ENCODE measurements at regions not wholly inside any gene's neighbourhood (a gene's known extent, or its start where the extent isn't known, plus 50 kb on each side); places are given as distances from the start of the nearest gene placed in this dataset.

DNA sequence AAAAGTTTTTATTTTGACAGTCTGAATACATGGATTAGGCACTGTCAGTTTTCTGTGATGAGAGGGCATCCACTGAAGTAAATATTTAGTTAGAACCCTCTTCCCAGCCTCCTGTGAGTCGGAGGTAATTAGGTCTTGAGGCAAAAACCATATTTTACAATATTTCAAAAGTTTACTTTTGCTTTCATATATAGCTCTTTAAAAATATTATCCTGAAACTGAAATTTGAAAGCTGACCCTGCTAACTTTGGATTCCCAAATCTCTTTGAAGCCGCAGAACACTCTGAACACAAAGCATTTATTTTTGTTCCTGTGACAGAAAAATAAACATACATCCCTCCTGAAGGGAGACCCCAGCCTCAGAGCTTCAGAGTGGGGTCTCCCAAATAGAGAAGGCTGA is 317.4 kb downstream of the KIF20B start:
- ATAC-seq = no peak
- Histone ChIP-seq H3K4me1 (no peaks in the 10 kb centered on the region), H3K9me3 (no peaks in the 10 kb centered on the region), H3K36me3 (no peaks in the 10 kb centered on the region), H3K27me3 (no peaks in the 10 kb centered on the region), H3K27ac (no peak overlapping the region), H3K4me3 (no peak overlapping the region)
- intact Hi-C loops (cut with DNase I) = no loop called here
- 32 to 43% methylated on average over 2 of the region's 2 CpGs for WGBS, 2 donors
- TF ChIP-seq, protein P1, sequence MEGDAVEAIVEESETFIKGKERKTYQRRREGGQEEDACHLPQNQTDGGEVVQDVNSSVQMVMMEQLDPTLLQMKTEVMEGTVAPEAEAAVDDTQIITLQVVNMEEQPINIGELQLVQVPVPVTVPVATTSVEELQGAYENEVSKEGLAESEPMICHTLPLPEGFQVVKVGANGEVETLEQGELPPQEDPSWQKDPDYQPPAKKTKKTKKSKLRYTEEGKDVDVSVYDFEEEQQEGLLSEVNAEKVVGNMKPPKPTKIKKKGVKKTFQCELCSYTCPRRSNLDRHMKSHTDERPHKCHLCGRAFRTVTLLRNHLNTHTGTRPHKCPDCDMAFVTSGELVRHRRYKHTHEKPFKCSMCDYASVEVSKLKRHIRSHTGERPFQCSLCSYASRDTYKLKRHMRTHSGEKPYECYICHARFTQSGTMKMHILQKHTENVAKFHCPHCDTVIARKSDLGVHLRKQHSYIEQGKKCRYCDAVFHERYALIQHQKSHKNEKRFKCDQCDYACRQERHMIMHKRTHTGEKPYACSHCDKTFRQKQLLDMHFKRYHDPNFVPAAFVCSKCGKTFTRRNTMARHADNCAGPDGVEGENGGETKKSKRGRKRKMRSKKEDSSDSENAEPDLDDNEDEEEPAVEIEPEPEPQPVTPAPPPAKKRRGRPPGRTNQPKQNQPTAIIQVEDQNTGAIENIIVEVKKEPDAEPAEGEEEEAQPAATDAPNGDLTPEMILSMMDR (IDR thresholded peaks at IDR 0.05) = no peak
- no peak for FAIRE-seq
- no peak for DNase-seq

- Histone ChIP-seq H3K9me3 (no peaks in the 10 kb centered on the region), H3K4me1 (no peaks in the 10 kb centered on the region), H3K4me3 (no peak overlapping the region), H3K27me3 (no peaks in the 10 kb centered on the region), H3K36me3 (no peaks in the 10 kb centered on the region), H3K27ac (no peak overlapping the region)
- DNase-seq = no peak
- TF ChIP-seq, protein P1 (IDR thresholded peaks at IDR 0.05) = no peak
- no peak for ATAC-seq
- intact Hi-C loops (cut with DNase I) = no loop called here
- no peak for FAIRE-seq
- WGBS, 2 donors = 53 to 59% methylated on average over 2 of the region's 2 CpGs
Measured at GRCh38 chr10:90020506-90020905, 319.1 kb downstream of the KIF20B start.

DNA sequence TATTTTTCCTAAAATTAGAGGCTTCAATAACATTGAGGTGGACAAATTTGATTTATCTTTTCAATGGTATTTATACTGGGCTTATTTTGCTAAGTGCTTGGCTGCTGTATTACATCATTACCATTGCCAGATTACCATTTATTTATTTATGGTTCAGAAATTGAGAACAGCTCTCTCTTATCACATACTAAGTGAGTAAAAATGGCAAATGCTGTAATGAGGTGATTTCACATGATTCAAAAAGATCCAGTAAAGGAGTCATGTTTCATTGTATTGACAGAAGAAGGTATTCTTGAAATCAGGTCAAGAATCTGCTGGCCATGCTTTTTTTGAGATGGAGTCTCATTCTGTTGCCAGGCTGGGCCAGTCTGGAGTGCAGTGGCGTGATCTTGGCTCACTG is 322.6 kb downstream of the KIF20B start:
- no peaks in the 10 kb centered on the region for H3K9me3 ChIP-seq
- no peaks in the 10 kb centered on the region for H3K4me1 ChIP-seq
- 22 to 34% methylated on average over 1 of the region's 1 CpG for WGBS, 2 donors
- TF ChIP-seq, protein P1 (IDR thresholded peaks at IDR 0.05) = no peak
- no peak overlapping the region for H3K4me3 ChIP-seq
- H3K27ac ChIP-seq = no peak overlapping the region
- no peak for ATAC-seq
- no peaks in the 10 kb centered on the region for H3K36me3 ChIP-seq
- FAIRE-seq = no peak
- no peak for DNase-seq
- intact Hi-C loops (cut with DNase I) = no loop called here
- H3K27me3 ChIP-seq = no peaks in the 10 kb centered on the region

- Histone ChIP-seq H3K9me3 (no peaks in the 10 kb centered on the region), H3K36me3 (no peaks in the 10 kb centered on the region), H3K27ac (no peak overlapping the region), H3K4me1 (no peaks in the 10 kb centered on the region), H3K27me3 (no peaks in the 10 kb centered on the region), H3K4me3 (no peak overlapping the region)
- ATAC-seq (no peak), FAIRE-seq (no peak), DNase-seq (no peak)
- intact Hi-C loops (cut with DNase I) = no loop called here
- 48 to 66% methylated on average over 2 of the region's 2 CpGs for WGBS, 2 donors
- TF ChIP-seq, protein P1 (IDR thresholded peaks at IDR 0.05) = no peak
Measured at GRCh38 chr10:90028312-90028711, 326.9 kb downstream of the KIF20B start.

- TF ChIP-seq, protein P1 (IDR thresholded peaks at IDR 0.05) = no peak
- ATAC-seq (no peak), FAIRE-seq (no peak), DNase-seq (no peak)
- WGBS, 2 donors = 78 to 82% methylated on average over 1 of the region's 1 CpG
- H3K4me1 ChIP-seq = no peaks in the 10 kb centered on the region
- H3K9me3 ChIP-seq = no peaks in the 10 kb centered on the region
- H3K27ac ChIP-seq = no peak overlapping the region
- H3K4me3 ChIP-seq = no peak overlapping the region
- H3K27me3 ChIP-seq = no peaks in the 10 kb centered on the region
- H3K36me3 ChIP-seq = no peaks in the 10 kb centered on the region
- intact Hi-C loops (cut with DNase I) = no loop called here
Measured at GRCh38 chr10:90031776-90032175, 330.4 kb downstream of the KIF20B start.
